ENCODE measurements at regions not wholly inside any gene's neighbourhood (a gene's known extent, or its start where the extent isn't known, plus 50 kb on each side); places are given as distances from the start of the nearest gene placed in this dataset.

GRCh38 chr10:36581237-36581636 lies 544.2 kb upstream of the ANKRD30A start:
- no peak for DNase-seq (ENCODE audit: low read depth)
- no peak overlapping the region for H3K4me3 ChIP-seq (ENCODE audit: low read depth, low read length)
- TF ChIP-seq CTCF (conservative IDR thresholded peaks at IDR 0.05; ENCODE audit: low read depth, low read length): no peak

- DNase-seq (ENCODE audit: low read depth): no peak
- no peak for TF ChIP-seq CTCF (conservative IDR thresholded peaks at IDR 0.05; ENCODE audit: low read depth, low read length)
- no peak overlapping the region for H3K4me3 ChIP-seq (ENCODE audit: low read depth, low read length)
Observed at GRCh38 chr10:36578306-36578705, 547.1 kb upstream of the ANKRD30A start.

GRCh38 chr10:36577126-36577525 lies 548.3 kb upstream of the ANKRD30A start:
- DNase-seq (ENCODE audit: low read depth): no peak
- H3K4me3 ChIP-seq (ENCODE audit: low read depth, low read length): no peak overlapping the region
- no peak for TF ChIP-seq CTCF (conservative IDR thresholded peaks at IDR 0.05; ENCODE audit: low read depth, low read length)

- H3K4me3 ChIP-seq (ENCODE audit: low read depth, low read length): no peak overlapping the region
- no peak for DNase-seq (ENCODE audit: low read depth)
- no peak for TF ChIP-seq CTCF (conservative IDR thresholded peaks at IDR 0.05; ENCODE audit: low read depth, low read length)
Observed at GRCh38 chr10:36574207-36574606, 551.2 kb upstream of the ANKRD30A start.

GRCh38 chr10:36573246-36573645 lies 552.2 kb upstream of the ANKRD30A start:
- H3K4me3 ChIP-seq (ENCODE audit: low read depth, low read length): no peak overlapping the region
- no peak for DNase-seq (ENCODE audit: low read depth)
- TF ChIP-seq CTCF (conservative IDR thresholded peaks at IDR 0.05; ENCODE audit: low read depth, low read length): no peak

- no peak for TF ChIP-seq CTCF (conservative IDR thresholded peaks at IDR 0.05; ENCODE audit: low read depth, low read length)
- no peak overlapping the region for H3K4me3 ChIP-seq (ENCODE audit: low read depth, low read length)
- no peak for DNase-seq (ENCODE audit: low read depth)
Observed at GRCh38 chr10:36564433-36564832, 561.0 kb upstream of the ANKRD30A start.
